Heart left ventricle (tissue), 13 donors: ENCODE measurements at regions not wholly inside any gene's neighbourhood (a gene's known extent, or its start where the extent isn't known, plus 50 kb on each side); places are given as distances from the start of the nearest gene placed in this dataset.

ENCODE experiments used
- CTCF ChIP-seq, 12 donors: fragments of 200-600 bp; sonication (generic) in 4 of 12; IDR thresholded peaks; one replicate each; pipeline versions ENCODE4 v1.5.0 to v1.8.0; 2018 to 2022; ENCODE audit warnings: antibody characterized with exemption in 12 of 12, mild to moderate bottlenecking in 5 of 12
- POLR2A ChIP-seq, 2 donors: fragments of 450-650 bp; IDR thresholded peaks; one replicate each; pipeline ENCODE4 v1.6.1; 2017; ENCODE audit warnings: antibody characterized with exemption in 2 of 2, mild to moderate bottlenecking in 2 of 2, moderate library complexity in 2 of 2
- donor health status: ischemic (EF 13 %, LVEDD 7.1; RV severe dilation, severe dysfunction).
- donor health status: DM: no; HTN: yes; CAD: no.
- donor health status: DM: no; HTN: no; CAD: no.
- donor health status: ischemic (EF 25% LVEDD 6.9; RV normal size, moderate dysfunction).
- donor health status: ischemic (EF 25% LVEDD 5.7; RV mildly dilated, moderate dysfunction).
- donor health status: ischemic (EF 35%, LVEDD 5.7; RV mildly dilated, moderate dysfunction).
- donor health status: nonischemic (EF 11% LVEDD 7.7; RV severe dilation, severe dysfunction).
- donor health status: DM: yes; HTN: yes; CAD: no.
- donor health status: PGD.
- donor health status: ischemic (EF 29% LVEDD 5.4; RV normal size, mild dysfunction).
- donor health status: nonischemic (EF 23%, LVEDD 6.1; RV moderate dilation, normal function).

GRCh38 chr3:102096066-102096465, 246.8 kb downstream of the NFKBIZ start:
- no peak for TF ChIP-seq CTCF (IDR thresholded peaks at IDR 0.05)
- no peak for TF ChIP-seq POLR2A (IDR thresholded peaks at IDR 0.05)
